ENCODE measurements at regions not wholly inside any gene's neighbourhood (a gene's known extent, or its start where the extent isn't known, plus 50 kb on each side); places are given as distances from the start of the nearest gene placed in this dataset.

GRCh38 chr3:152922554-152922953, 87.6 kb downstream of the P2RY1 start:
- Histone ChIP-seq H3K9ac (ENCODE audit: low read length) (no peak overlapping the region), H3K36me3 (ENCODE audit: control insufficient read depth, insufficient read depth, low read length) (no peaks in the 10 kb centered on the region), H3K4me3 (ENCODE audit: low read length) (no peak overlapping the region), H3K27me3 (ENCODE audit: control insufficient read depth, insufficient read depth, low read length) (no peaks in the 10 kb centered on the region), H3K4me1 (ENCODE audit: control insufficient read depth, insufficient read depth, low read length) (no peaks in the 10 kb centered on the region), H3K9me3 (ENCODE audit: control insufficient read depth, low read length) (no peaks in the 10 kb centered on the region)

GRCh38 chr3:152927131-152927530, 92.2 kb downstream of the P2RY1 start:
- Histone ChIP-seq H3K9ac (ENCODE audit: low read length) (no peak overlapping the region), H3K36me3 (ENCODE audit: control insufficient read depth, insufficient read depth, low read length) (no peaks in the 10 kb centered on the region), H3K4me1 (ENCODE audit: control insufficient read depth, insufficient read depth, low read length) (no peaks in the 10 kb centered on the region), H3K27me3 (ENCODE audit: control insufficient read depth, insufficient read depth, low read length) (no peaks in the 10 kb centered on the region), H3K9me3 (ENCODE audit: control insufficient read depth, low read length) (no peaks in the 10 kb centered on the region), H3K4me3 (ENCODE audit: low read length) (no peak overlapping the region)

- Histone ChIP-seq H3K4me1 (ENCODE audit: control insufficient read depth, insufficient read depth, low read length) (no peaks in the 10 kb centered on the region), H3K9ac (ENCODE audit: low read length) (no peak overlapping the region), H3K36me3 (ENCODE audit: control insufficient read depth, insufficient read depth, low read length) (no peaks in the 10 kb centered on the region), H3K9me3 (ENCODE audit: control insufficient read depth, low read length) (no peaks in the 10 kb centered on the region), H3K4me3 (ENCODE audit: low read length) (no peak overlapping the region), H3K27me3 (ENCODE audit: control insufficient read depth, insufficient read depth, low read length) (no peaks in the 10 kb centered on the region)
Observed at GRCh38 chr3:152930516-152930915, 95.6 kb downstream of the P2RY1 start.

GRCh38 chr3:152937234-152937633, 102.3 kb downstream of the P2RY1 start:
- H3K4me3 ChIP-seq (ENCODE audit: low read length): no peak overlapping the region
- H3K27me3 ChIP-seq (ENCODE audit: control insufficient read depth, insufficient read depth, low read length): no peaks in the 10 kb centered on the region
- H3K9me3 ChIP-seq (ENCODE audit: control insufficient read depth, low read length): no peaks in the 10 kb centered on the region
- H3K9ac ChIP-seq (ENCODE audit: low read length): no peak overlapping the region
- no peaks in the 10 kb centered on the region for H3K36me3 ChIP-seq (ENCODE audit: control insufficient read depth, insufficient read depth, low read length)
- no peaks in the 10 kb centered on the region for H3K4me1 ChIP-seq (ENCODE audit: control insufficient read depth, insufficient read depth, low read length)

GRCh38 chr3:152938974-152939636, 104.2 kb downstream of the P2RY1 start:
- Histone ChIP-seq H3K4me1 (ENCODE audit: control insufficient read depth, insufficient read depth, low read length) (no peaks in the 10 kb centered on the region), H3K9me3 (ENCODE audit: control insufficient read depth, low read length) (no peaks in the 10 kb centered on the region), H3K4me3 (ENCODE audit: low read length) (no peak overlapping the region), H3K9ac (ENCODE audit: low read length) (no peak overlapping the region), H3K27me3 (ENCODE audit: control insufficient read depth, insufficient read depth, low read length) (no peaks in the 10 kb centered on the region), H3K36me3 (ENCODE audit: control insufficient read depth, insufficient read depth, low read length) (no peaks in the 10 kb centered on the region)

GRCh38 chr3:152941859-152942258, 106.9 kb downstream of the P2RY1 start:
- no peak overlapping the region for H3K4me3 ChIP-seq (ENCODE audit: low read length)
- no peaks in the 10 kb centered on the region for H3K9me3 ChIP-seq (ENCODE audit: control insufficient read depth, low read length)
- H3K36me3 ChIP-seq (ENCODE audit: control insufficient read depth, insufficient read depth, low read length): no peaks in the 10 kb centered on the region
- no peaks in the 10 kb centered on the region for H3K27me3 ChIP-seq (ENCODE audit: control insufficient read depth, insufficient read depth, low read length)
- H3K9ac ChIP-seq (ENCODE audit: low read length): no peak overlapping the region
- H3K4me1 ChIP-seq (ENCODE audit: control insufficient read depth, insufficient read depth, low read length): no peaks in the 10 kb centered on the region

- Histone ChIP-seq H3K9me3 (ENCODE audit: control insufficient read depth, low read length) (no peaks in the 10 kb centered on the region), H3K9ac (ENCODE audit: low read length) (no peak overlapping the region), H3K27me3 (ENCODE audit: control insufficient read depth, insufficient read depth, low read length) (no peaks in the 10 kb centered on the region), H3K36me3 (ENCODE audit: control insufficient read depth, insufficient read depth, low read length) (no peaks in the 10 kb centered on the region), H3K4me3 (ENCODE audit: low read length) (no peak overlapping the region), H3K4me1 (ENCODE audit: control insufficient read depth, insufficient read depth, low read length) (no peaks in the 10 kb centered on the region)
Observed at GRCh38 chr3:152942366-152942765, 107.4 kb downstream of the P2RY1 start.

GRCh38 chr3:152943645-152944044, 108.7 kb downstream of the P2RY1 start:
- no peak overlapping the region for H3K4me3 ChIP-seq (ENCODE audit: low read length)
- no peak overlapping the region for H3K9ac ChIP-seq (ENCODE audit: low read length)
- H3K36me3 ChIP-seq (ENCODE audit: control insufficient read depth, insufficient read depth, low read length): no peaks in the 10 kb centered on the region
- no peaks in the 10 kb centered on the region for H3K27me3 ChIP-seq (ENCODE audit: control insufficient read depth, insufficient read depth, low read length)
- no peaks in the 10 kb centered on the region for H3K4me1 ChIP-seq (ENCODE audit: control insufficient read depth, insufficient read depth, low read length)
- H3K9me3 ChIP-seq (ENCODE audit: control insufficient read depth, low read length): no peaks in the 10 kb centered on the region

- no peak overlapping the region for H3K4me3 ChIP-seq (ENCODE audit: low read length)
Observed at GRCh38 chr3:152944671-152945070, 109.7 kb downstream of the P2RY1 start.

GRCh38 chr3:152945556-152945955, 110.6 kb downstream of the P2RY1 start:
- Histone ChIP-seq H3K9ac (ENCODE audit: low read length) (no peak overlapping the region), H3K36me3 (ENCODE audit: control insufficient read depth, insufficient read depth, low read length) (no peaks in the 10 kb centered on the region), H3K4me1 (ENCODE audit: control insufficient read depth, insufficient read depth, low read length) (no peaks in the 10 kb centered on the region), H3K27me3 (ENCODE audit: control insufficient read depth, insufficient read depth, low read length) (no peaks in the 10 kb centered on the region), H3K9me3 (ENCODE audit: control insufficient read depth, low read length) (no peaks in the 10 kb centered on the region), H3K4me3 (ENCODE audit: low read length) (no peak overlapping the region)

More at GRCh38 chr3:152944671-152945070, 109.7 kb downstream of the P2RY1 start:
- H3K36me3 ChIP-seq (ENCODE audit: control insufficient read depth, insufficient read depth, low read length): no peaks in the 10 kb centered on the region
- no peaks in the 10 kb centered on the region for H3K9me3 ChIP-seq (ENCODE audit: control insufficient read depth, low read length)
- no peaks in the 10 kb centered on the region for H3K27me3 ChIP-seq (ENCODE audit: control insufficient read depth, insufficient read depth, low read length)
- no peaks in the 10 kb centered on the region for H3K4me1 ChIP-seq (ENCODE audit: control insufficient read depth, insufficient read depth, low read length)
- H3K9ac ChIP-seq (ENCODE audit: low read length): no peak overlapping the region

GRCh38 chr3:152957491-152957890, 122.6 kb downstream of the P2RY1 start:
- no peaks in the 10 kb centered on the region for H3K36me3 ChIP-seq (ENCODE audit: control insufficient read depth, insufficient read depth, low read length)
- H3K27me3 ChIP-seq (ENCODE audit: control insufficient read depth, insufficient read depth, low read length): no peaks in the 10 kb centered on the region
- H3K9ac ChIP-seq (ENCODE audit: low read length): no peak overlapping the region
- no peak overlapping the region for H3K4me3 ChIP-seq (ENCODE audit: low read length)
- no peaks in the 10 kb centered on the region for H3K9me3 ChIP-seq (ENCODE audit: control insufficient read depth, low read length)
- H3K4me1 ChIP-seq (ENCODE audit: control insufficient read depth, insufficient read depth, low read length): no peaks in the 10 kb centered on the region

- H3K36me3 ChIP-seq (ENCODE audit: control insufficient read depth, insufficient read depth, low read length): no peaks in the 10 kb centered on the region
- H3K9ac ChIP-seq (ENCODE audit: low read length): no peak overlapping the region
- H3K27me3 ChIP-seq (ENCODE audit: control insufficient read depth, insufficient read depth, low read length): no peaks in the 10 kb centered on the region
- H3K4me3 ChIP-seq (ENCODE audit: low read length): no peak overlapping the region
- no peaks in the 10 kb centered on the region for H3K9me3 ChIP-seq (ENCODE audit: control insufficient read depth, low read length)
- no peaks in the 10 kb centered on the region for H3K4me1 ChIP-seq (ENCODE audit: control insufficient read depth, insufficient read depth, low read length)
Observed at GRCh38 chr3:152959307-152959706, 124.4 kb downstream of the P2RY1 start.

- no peak overlapping the region for H3K9ac ChIP-seq (ENCODE audit: low read length)
- H3K9me3 ChIP-seq (ENCODE audit: control insufficient read depth, low read length): no peaks in the 10 kb centered on the region
- H3K4me1 ChIP-seq (ENCODE audit: control insufficient read depth, insufficient read depth, low read length): no peaks in the 10 kb centered on the region
- H3K4me3 ChIP-seq (ENCODE audit: low read length): no peak overlapping the region
- no peaks in the 10 kb centered on the region for H3K36me3 ChIP-seq (ENCODE audit: control insufficient read depth, insufficient read depth, low read length)
- H3K27me3 ChIP-seq (ENCODE audit: control insufficient read depth, insufficient read depth, low read length): no peaks in the 10 kb centered on the region
Observed at GRCh38 chr3:152960684-152961083, 125.8 kb downstream of the P2RY1 start.

All from mucosa of stomach (tissue), 1 donor.